ENCODE measurements at regions not wholly inside any gene's neighbourhood (a gene's known extent, or its start where the extent isn't known, plus 50 kb on each side); places are given as distances from the start of the nearest gene placed in this dataset.
"Not testable (repeated sequence)": the region's sequence is repeated elsewhere in the genome, so short reads cannot be mapped to it uniquely, and the experiment has no call there.

DNA sequence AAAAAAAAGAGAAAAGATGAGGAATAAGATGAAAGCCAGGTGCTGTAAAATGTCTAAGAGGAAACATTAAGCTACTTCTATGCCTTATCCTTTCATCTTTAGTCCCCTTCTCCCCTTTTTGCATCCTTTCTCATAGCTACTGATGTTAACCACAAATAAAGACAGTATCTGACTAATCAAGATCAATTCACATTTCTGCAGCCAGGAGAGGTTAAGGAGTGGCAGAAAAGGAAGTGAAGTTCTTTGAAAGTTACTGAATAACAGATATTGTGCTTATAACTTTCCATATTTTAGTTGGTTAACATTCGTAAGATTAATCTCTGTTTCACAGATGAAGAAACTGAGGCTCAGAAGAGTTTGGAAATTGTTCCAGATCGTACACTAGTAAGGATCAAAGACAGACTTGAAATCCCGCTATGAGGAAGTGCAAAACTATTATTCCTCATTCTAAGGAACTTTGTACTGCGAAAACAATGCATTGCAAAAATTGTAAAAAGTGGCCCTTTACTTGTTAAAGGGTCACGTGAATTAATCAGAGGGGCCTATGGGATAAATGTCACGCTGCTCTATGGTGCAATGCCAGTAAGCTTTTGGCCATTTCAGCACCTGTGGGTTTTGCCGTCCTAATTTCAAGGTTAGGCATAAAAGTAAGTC lies 117.7 kb upstream of the GRM7 start:
- no peaks in the 10 kb centered on the region for H3K9me3 ChIP-seq (ENCODE audit: control insufficient read depth in 1 of 2, low read length in 2 of 2)
- no peak overlapping the region for H3K27ac ChIP-seq (ENCODE audit: low read length)
- no peak overlapping the region for H3K4me3 ChIP-seq (ENCODE audit: low read depth in 1 of 2, low read length in 2 of 2)
- H3K27me3 ChIP-seq (ENCODE audit: low read depth, low read length), result no peaks in the 10 kb centered on the region
- no peaks in the 10 kb centered on the region for H3K4me1 ChIP-seq (ENCODE audit: control insufficient read depth in 1 of 2, insufficient read depth in 2 of 2, low read length in 2 of 2)
- no peaks in the 10 kb centered on the region for H3K36me3 ChIP-seq (ENCODE audit: control insufficient read depth in 1 of 2, insufficient read depth in 2 of 2, low read length in 2 of 2)

DNA sequence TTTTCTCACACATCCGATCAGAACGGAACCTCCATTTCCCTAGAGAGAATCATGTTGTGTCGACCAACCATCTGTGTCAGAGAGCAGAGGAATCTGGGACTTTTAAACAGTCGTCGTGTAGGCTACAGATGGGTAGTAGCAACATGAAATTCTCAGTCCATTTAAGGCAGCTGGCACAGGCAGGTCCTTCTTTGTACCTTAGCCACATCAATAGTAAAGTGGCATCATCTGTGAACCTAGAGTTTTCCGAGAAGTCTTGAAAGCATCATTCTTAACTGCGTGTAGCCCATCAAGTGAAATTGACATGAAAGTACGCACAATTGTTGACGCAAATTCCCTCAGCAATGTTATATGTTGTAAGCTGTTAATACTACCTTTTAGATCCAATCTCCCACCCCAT lies 114.5 kb upstream of the GRM7 start:
- H3K27ac ChIP-seq (ENCODE audit: low read length), result no peak overlapping the region
- no peak overlapping the region for H3K4me3 ChIP-seq (ENCODE audit: low read depth in 1 of 2, low read length in 2 of 2)
- no peaks in the 10 kb centered on the region for H3K4me1 ChIP-seq (ENCODE audit: control insufficient read depth in 1 of 2, insufficient read depth in 2 of 2, low read length in 2 of 2)
- H3K9me3 ChIP-seq (ENCODE audit: control insufficient read depth in 1 of 2, low read length in 2 of 2), result no peaks in the 10 kb centered on the region
- H3K27me3 ChIP-seq (ENCODE audit: low read depth, low read length), result no peaks in the 10 kb centered on the region
- H3K36me3 ChIP-seq (ENCODE audit: control insufficient read depth in 1 of 2, insufficient read depth in 2 of 2, low read length in 2 of 2), result no peaks in the 10 kb centered on the region

DNA sequence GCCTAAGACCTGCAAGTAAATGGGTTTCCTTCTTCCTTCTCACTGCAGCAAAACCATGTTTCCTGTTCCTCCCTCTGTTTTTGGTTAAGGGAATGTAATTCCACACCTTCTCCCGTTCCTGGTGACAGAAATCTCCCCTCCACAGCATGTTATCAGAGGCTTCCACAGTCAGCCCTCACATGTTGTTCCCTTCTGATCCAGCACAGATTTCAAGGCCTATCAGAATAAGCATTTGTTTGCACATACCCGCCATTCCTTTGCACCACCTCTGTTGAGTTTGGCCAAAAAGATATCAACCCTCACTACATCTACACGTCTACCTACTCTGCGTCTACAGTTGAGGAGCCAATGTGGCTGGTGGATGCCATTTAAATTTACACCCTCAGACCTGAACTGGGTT lies 113.9 kb upstream of the GRM7 start:
- H3K9me3 ChIP-seq (ENCODE audit: control insufficient read depth in 1 of 2, low read length in 2 of 2), result no peaks in the 10 kb centered on the region
- no peaks in the 10 kb centered on the region for H3K27me3 ChIP-seq (ENCODE audit: low read depth, low read length)
- no peaks in the 10 kb centered on the region for H3K36me3 ChIP-seq (ENCODE audit: control insufficient read depth in 1 of 2, insufficient read depth in 2 of 2, low read length in 2 of 2)
- no peak overlapping the region for H3K27ac ChIP-seq (ENCODE audit: low read length)
- no peak overlapping the region for H3K4me3 ChIP-seq (ENCODE audit: low read depth in 1 of 2, low read length in 2 of 2)
- H3K4me1 ChIP-seq (ENCODE audit: control insufficient read depth in 1 of 2, insufficient read depth in 2 of 2, low read length in 2 of 2), result no peaks in the 10 kb centered on the region

DNA sequence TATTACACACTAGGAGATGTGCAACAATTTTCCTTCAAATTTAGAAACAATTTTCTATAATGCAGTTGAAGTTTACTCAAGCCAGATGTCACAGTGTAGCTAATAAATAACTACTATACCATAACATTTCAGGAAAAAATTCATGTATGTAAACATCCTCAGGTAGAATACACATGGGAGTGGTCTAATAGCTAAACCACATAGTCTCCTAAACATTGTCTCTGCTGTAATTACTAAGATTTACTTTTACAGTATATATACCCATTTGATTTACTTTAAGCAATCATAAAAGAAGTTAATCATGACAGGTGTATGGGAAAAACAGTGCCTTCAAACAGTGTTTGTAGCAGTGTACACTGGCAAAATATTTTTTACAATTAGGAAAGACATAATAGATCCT lies 110.1 kb upstream of the GRM7 start:
- H3K36me3 ChIP-seq (ENCODE audit: control insufficient read depth in 1 of 2, insufficient read depth in 2 of 2, low read length in 2 of 2), result no peaks in the 10 kb centered on the region
- peaks cover 0 to 4% of the 10 kb centered on the region in 2 donors for H3K9me3 ChIP-seq (ENCODE audit: control insufficient read depth in 1 of 2, low read length in 2 of 2)
- no peak overlapping the region for H3K27ac ChIP-seq (ENCODE audit: low read length)
- H3K4me1 ChIP-seq (ENCODE audit: control insufficient read depth in 1 of 2, insufficient read depth in 2 of 2, low read length in 2 of 2), result no peaks in the 10 kb centered on the region
- H3K4me3 ChIP-seq (ENCODE audit: low read depth in 1 of 2, low read length in 2 of 2), result no peak overlapping the region
- no peaks in the 10 kb centered on the region for H3K27me3 ChIP-seq (ENCODE audit: low read depth, low read length)

DNA sequence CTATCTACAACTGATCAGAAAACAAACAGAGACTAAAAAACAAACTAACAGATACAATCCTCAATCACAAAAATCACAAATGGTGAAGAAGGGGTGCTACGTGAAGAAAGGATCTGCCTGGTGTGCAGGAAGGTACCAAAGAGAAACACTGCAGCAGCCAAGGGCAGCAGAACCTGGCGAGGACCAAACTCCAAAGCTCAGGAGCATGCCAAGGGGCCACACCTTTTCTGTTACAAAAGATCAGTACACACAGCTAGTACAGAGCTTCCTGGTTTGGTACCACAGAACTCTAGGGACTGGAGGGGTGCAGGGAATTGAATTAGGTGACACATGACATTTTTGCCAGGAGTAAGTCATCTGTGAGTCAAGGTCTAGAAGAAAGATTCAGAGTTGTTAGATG lies 107.4 kb upstream of the GRM7 start:
- no peak overlapping the region for H3K27ac ChIP-seq (ENCODE audit: low read length)
- H3K36me3 ChIP-seq (ENCODE audit: control insufficient read depth in 1 of 2, insufficient read depth in 2 of 2, low read length in 2 of 2), result no peaks in the 10 kb centered on the region
- H3K4me1 ChIP-seq (ENCODE audit: control insufficient read depth in 1 of 2, insufficient read depth in 2 of 2, low read length in 2 of 2), result no peaks in the 10 kb centered on the region
- H3K4me3 ChIP-seq (ENCODE audit: low read depth in 1 of 2, low read length in 2 of 2), result no peak overlapping the region
- no peaks in the 10 kb centered on the region for H3K27me3 ChIP-seq (ENCODE audit: low read depth, low read length)
- H3K9me3 ChIP-seq (ENCODE audit: control insufficient read depth in 1 of 2, low read length in 2 of 2), result peaks cover 0 to 4% of the 10 kb centered on the region in 2 donors

DNA sequence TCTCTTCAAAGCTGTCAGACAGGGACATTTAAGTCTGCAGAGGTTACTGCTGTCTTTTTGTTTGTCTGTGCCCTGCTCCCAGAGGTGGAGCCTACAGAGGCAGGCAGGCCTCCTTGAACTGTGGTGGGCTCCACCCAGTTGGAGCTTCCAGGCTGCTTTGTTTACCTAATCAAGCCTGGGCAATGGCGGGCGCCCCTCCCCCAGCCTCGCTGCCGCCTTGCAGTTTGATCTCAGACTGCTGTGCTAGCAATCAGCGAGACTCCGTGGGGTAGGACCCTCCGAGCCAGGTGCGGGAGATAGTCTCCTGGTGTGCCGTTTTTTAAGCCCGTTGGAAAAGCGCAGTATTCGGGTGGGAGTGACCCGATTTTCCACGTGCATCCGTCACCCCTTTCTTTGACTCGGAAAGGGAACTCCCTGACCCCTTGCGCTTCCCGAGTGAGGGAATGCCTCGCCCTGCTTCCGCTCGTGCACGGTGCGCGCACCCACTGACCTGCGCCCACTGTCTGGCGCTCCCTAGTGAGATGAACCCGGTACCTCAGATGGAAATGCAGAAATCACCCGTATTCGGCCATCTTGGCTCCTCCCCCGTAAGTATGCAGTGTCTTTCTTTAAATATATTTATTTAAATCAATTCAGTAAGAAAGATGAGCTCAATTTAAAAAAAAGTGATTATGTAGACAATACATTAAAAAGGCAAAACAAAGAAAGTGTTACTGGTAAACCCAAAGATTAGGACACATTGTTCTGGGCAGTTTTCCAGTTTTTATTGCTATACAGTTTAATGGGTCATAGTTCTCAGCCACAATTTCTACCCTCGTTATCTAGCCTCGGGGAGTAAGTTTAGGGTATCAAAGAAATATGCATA lies 91.2 kb upstream of the GRM7 start:
- not testable (repeated sequence) for H3K4me1 ChIP-seq (ENCODE audit: control insufficient read depth in 1 of 2, insufficient read depth in 2 of 2, low read length in 2 of 2); H3K36me3 ChIP-seq (ENCODE audit: control insufficient read depth in 1 of 2, insufficient read depth in 2 of 2, low read length in 2 of 2); H3K9me3 ChIP-seq (ENCODE audit: control insufficient read depth in 1 of 2, low read length in 2 of 2); H3K27ac ChIP-seq (ENCODE audit: low read length); H3K27me3 ChIP-seq (ENCODE audit: low read depth, low read length); H3K4me3 ChIP-seq (ENCODE audit: low read depth in 1 of 2, low read length in 2 of 2)

DNA sequence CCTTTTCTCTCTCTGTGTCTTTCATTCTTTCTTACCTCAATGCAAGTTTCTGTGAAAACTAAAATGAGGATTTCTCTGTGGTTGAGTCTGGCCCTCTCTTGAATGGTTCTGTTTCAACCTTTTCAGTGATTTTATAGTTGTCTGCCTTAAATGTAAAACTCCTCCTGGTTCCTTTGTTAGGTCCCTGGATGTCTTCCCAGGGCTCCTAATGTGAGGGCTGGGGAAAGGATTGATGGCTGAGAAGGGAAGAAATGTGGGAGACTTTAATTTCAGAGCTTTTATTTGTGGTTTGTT lies 90.6 kb upstream of the GRM7 start:
- no peaks in the 10 kb centered on the region for H3K9me3 ChIP-seq (ENCODE audit: control insufficient read depth in 1 of 2, low read length in 2 of 2)
- no peaks in the 10 kb centered on the region for H3K4me1 ChIP-seq (ENCODE audit: control insufficient read depth in 1 of 2, insufficient read depth in 2 of 2, low read length in 2 of 2)
- H3K4me3 ChIP-seq (ENCODE audit: low read depth in 1 of 2, low read length in 2 of 2), result no peak overlapping the region
- no peak overlapping the region for H3K27ac ChIP-seq (ENCODE audit: low read length)
- H3K27me3 ChIP-seq (ENCODE audit: low read depth, low read length), result no peaks in the 10 kb centered on the region
- H3K36me3 ChIP-seq (ENCODE audit: control insufficient read depth in 1 of 2, insufficient read depth in 2 of 2, low read length in 2 of 2), result no peaks in the 10 kb centered on the region

DNA sequence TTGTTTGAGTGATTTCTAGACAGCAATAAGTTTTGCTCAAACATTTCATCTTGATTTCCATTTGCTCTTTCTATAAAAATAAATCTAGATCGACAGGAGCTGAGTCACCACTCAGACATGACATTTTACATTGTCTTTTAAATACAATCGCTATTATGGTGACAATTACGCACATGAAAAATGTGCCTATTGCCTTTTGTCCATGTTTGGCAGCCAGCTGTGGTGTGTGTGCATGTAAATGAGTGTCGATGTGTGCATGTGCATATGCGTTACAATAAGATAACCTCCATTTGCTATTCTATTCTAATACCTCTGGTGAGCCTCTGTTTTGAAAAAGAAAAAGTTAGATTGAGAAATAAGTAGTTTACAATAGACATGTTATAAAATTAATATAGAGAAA lies 89.7 kb upstream of the GRM7 start:
- H3K4me1 ChIP-seq (ENCODE audit: control insufficient read depth in 1 of 2, insufficient read depth in 2 of 2, low read length in 2 of 2), result no peaks in the 10 kb centered on the region
- H3K9me3 ChIP-seq (ENCODE audit: control insufficient read depth in 1 of 2, low read length in 2 of 2), result no peaks in the 10 kb centered on the region
- no peak overlapping the region for H3K4me3 ChIP-seq (ENCODE audit: low read depth in 1 of 2, low read length in 2 of 2)
- no peaks in the 10 kb centered on the region for H3K36me3 ChIP-seq (ENCODE audit: control insufficient read depth in 1 of 2, insufficient read depth in 2 of 2, low read length in 2 of 2)
- H3K27me3 ChIP-seq (ENCODE audit: low read depth, low read length), result no peaks in the 10 kb centered on the region
- no peak overlapping the region for H3K27ac ChIP-seq (ENCODE audit: low read length)

DNA sequence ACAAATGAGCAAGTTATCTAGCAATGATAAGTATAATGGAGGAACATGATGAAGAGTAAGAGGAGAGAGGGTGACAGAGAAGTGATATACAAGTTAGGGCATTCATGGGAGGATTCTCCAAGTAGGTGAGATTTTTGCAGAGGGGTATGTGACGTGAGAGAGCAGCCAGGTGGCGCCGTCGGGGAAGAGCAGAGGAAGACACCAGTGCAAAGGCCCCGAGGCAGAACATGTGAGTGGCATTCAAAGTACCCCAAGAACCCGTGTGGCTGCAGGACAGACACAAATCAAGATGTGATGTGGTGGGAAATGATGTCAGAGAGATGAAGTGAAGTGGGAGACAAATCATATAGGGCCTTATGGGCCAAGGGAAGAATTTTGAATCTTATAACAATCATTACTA lies 81.8 kb upstream of the GRM7 start:
- Histone ChIP-seq H3K4me1 (ENCODE audit: control insufficient read depth in 1 of 2, insufficient read depth in 2 of 2, low read length in 2 of 2) (no peaks in the 10 kb centered on the region), H3K4me3 (ENCODE audit: low read depth in 1 of 2, low read length in 2 of 2) (no peak overlapping the region), H3K27ac (ENCODE audit: low read length) (no peak overlapping the region), H3K27me3 (ENCODE audit: low read depth, low read length) (no peaks in the 10 kb centered on the region), H3K9me3 (ENCODE audit: control insufficient read depth in 1 of 2, low read length in 2 of 2) (no peaks in the 10 kb centered on the region), H3K36me3 (ENCODE audit: control insufficient read depth in 1 of 2, insufficient read depth in 2 of 2, low read length in 2 of 2) (no peaks in the 10 kb centered on the region)

DNA sequence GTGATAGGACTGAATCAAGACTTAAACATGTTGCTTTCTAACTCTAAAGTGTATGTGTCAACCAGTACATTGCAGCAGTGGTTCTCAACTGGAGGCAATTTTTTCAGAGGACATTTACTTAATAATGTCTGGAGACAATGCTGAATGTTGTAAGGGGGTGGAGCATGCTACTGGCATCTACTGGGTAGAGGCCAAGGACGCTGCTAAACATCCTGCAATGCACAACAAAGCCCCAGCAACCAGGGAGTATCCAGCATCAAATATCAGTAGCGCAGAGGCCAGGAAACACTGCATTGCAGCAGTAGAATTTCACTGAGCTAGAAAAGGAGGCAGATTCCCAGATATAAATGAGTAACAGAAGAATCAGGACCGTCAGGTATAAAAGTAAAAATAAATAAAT lies 79.8 kb upstream of the GRM7 start:
- no peak overlapping the region for H3K27ac ChIP-seq (ENCODE audit: low read length)
- H3K4me3 ChIP-seq (ENCODE audit: low read depth in 1 of 2, low read length in 2 of 2), result no peak overlapping the region
- no peaks in the 10 kb centered on the region for H3K4me1 ChIP-seq (ENCODE audit: control insufficient read depth in 1 of 2, insufficient read depth in 2 of 2, low read length in 2 of 2)
- no peaks in the 10 kb centered on the region for H3K9me3 ChIP-seq (ENCODE audit: control insufficient read depth in 1 of 2, low read length in 2 of 2)
- no peaks in the 10 kb centered on the region for H3K36me3 ChIP-seq (ENCODE audit: control insufficient read depth in 1 of 2, insufficient read depth in 2 of 2, low read length in 2 of 2)
- no peaks in the 10 kb centered on the region for H3K27me3 ChIP-seq (ENCODE audit: low read depth, low read length)

DNA sequence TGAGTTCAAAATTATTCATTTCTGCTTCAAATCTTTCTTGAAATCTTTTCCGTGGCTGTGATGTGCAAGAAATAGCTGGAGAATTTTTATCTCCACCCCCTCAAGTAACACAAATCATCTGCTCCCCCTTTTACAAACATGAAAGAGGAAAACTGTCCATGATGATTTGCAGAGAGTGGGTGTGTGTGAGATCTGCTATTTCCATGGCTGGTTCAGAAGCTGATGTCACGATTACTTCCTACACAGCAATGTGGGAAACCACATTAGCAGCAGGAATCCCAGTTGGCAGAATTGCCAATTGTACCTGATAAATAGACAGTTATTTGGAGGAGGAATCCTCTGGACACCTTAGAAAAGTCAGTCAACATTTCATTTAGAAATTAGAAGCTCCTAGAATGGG lies 75.2 kb upstream of the GRM7 start:
- Histone ChIP-seq H3K27ac (ENCODE audit: low read length) (no peak overlapping the region), H3K36me3 (ENCODE audit: control insufficient read depth in 1 of 2, insufficient read depth in 2 of 2, low read length in 2 of 2) (no peaks in the 10 kb centered on the region), H3K9me3 (ENCODE audit: control insufficient read depth in 1 of 2, low read length in 2 of 2) (no peaks in the 10 kb centered on the region), H3K27me3 (ENCODE audit: low read depth, low read length) (no peaks in the 10 kb centered on the region), H3K4me1 (ENCODE audit: control insufficient read depth in 1 of 2, insufficient read depth in 2 of 2, low read length in 2 of 2) (no peaks in the 10 kb centered on the region), H3K4me3 (ENCODE audit: low read depth in 1 of 2, low read length in 2 of 2) (no peak overlapping the region)

DNA sequence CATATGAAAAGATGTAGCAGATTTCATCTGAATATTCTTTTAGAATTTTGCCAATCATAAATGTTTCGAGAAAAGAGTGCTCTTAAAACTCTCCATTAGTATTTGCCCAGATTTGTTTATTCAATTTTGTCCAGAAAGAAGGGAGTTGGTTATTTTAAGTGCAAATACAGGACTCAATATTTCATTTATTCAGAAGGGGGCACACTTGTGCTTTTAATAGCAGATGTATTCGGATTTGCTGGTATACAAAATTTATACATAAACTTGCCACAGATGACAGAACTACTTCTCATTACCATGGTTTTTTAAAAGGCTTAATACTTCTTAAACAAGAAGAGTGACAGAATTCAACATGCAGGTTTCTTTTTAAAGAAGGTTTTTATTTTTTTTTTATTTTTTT lies 69.8 kb upstream of the GRM7 start:
- Histone ChIP-seq H3K9me3 (ENCODE audit: control insufficient read depth in 1 of 2, low read length in 2 of 2) (no peaks in the 10 kb centered on the region), H3K4me3 (ENCODE audit: low read depth in 1 of 2, low read length in 2 of 2) (no peak overlapping the region), H3K36me3 (ENCODE audit: control insufficient read depth in 1 of 2, insufficient read depth in 2 of 2, low read length in 2 of 2) (no peaks in the 10 kb centered on the region), H3K27me3 (ENCODE audit: low read depth, low read length) (no peaks in the 10 kb centered on the region), H3K4me1 (ENCODE audit: control insufficient read depth in 1 of 2, insufficient read depth in 2 of 2, low read length in 2 of 2) (no peaks in the 10 kb centered on the region), H3K27ac (ENCODE audit: low read length) (no peak overlapping the region)
